KMS-11 (cell line): ENCODE measurements at regions not wholly inside any gene's neighbourhood (a gene's known extent, or its start where the extent isn't known, plus 50 kb on each side); places are given as distances from the start of the nearest gene placed in this dataset.

ENCODE experiments used
- H2AFZ ChIP-seq: fragments of 200-600 bp; sonication (generic); 2 replicates; pipeline ENCODE4 v1.6.1; 2016; ENCODE audit warnings: antibody characterized with exemption, mixed run types, low read depth
- H3K27ac ChIP-seq: fragments of 200-600 bp; sonication (generic); 2 replicates; pipeline ENCODE4 v1.6.1; 2016; ENCODE audit warnings: mild to moderate bottlenecking, mixed run types
- H3K27me3 ChIP-seq: fragments of 200-600 bp; sonication (generic); 2 replicates; pipeline ENCODE4 v1.6.1; 2017; ENCODE audit warnings: mild to moderate bottlenecking, low read depth, mixed run types, moderate library complexity; ENCODE audit not compliant: insufficient read depth
- H3K36me3 ChIP-seq: fragments of 200-600 bp; sonication (generic); 2 replicates; pipeline ENCODE4 v1.6.1; 2017; ENCODE audit warnings: mild to moderate bottlenecking, mixed run types; ENCODE audit not compliant: insufficient read depth
- H3K4me1 ChIP-seq: fragments of 200-600 bp; sonication (generic); 2 replicates; pipeline ENCODE4 v1.6.1; 2016; ENCODE audit warnings: mild to moderate bottlenecking, low read depth, mixed run types; ENCODE audit not compliant: poor library complexity, severe bottlenecking
- H3K4me2 ChIP-seq: fragments of 200-600 bp; sonication (generic); 2 replicates; pipeline ENCODE4 v1.7.0; 2016; ENCODE audit warnings: mild to moderate bottlenecking, mixed run types
- H3K4me3 ChIP-seq: fragments of 200-600 bp; sonication (generic); IDR thresholded peaks from 2 replicates; pipeline ENCODE4 v1.6.1; 2017; ENCODE audit warnings: low read depth, low read length, mixed read lengths; ENCODE audit not compliant: insufficient read depth
- H3K79me2 ChIP-seq: fragments of 200-600 bp; sonication (generic); 2 replicates; pipeline ENCODE4 v1.6.1; 2016; ENCODE audit warnings: low read depth, mixed run types; ENCODE audit not compliant: insufficient read depth
- H3K9ac ChIP-seq: fragments of 200-600 bp; sonication (generic); 2 replicates; pipeline ENCODE4 v1.6.1; 2016; ENCODE audit warnings: mild to moderate bottlenecking, mixed run types
- H4K20me1 ChIP-seq: fragments of 200-600 bp; sonication (generic); 2 replicates; pipeline ENCODE4 v1.6.1; 2016; ENCODE audit warnings: mild to moderate bottlenecking, mixed run types; ENCODE audit not compliant: insufficient read depth
- CTCF ChIP-seq: fragments of 200-600 bp; sonication (generic); conservative IDR thresholded peaks from 2 replicates; pipeline ENCODE4 v1.6.1; 2017; ENCODE audit warnings: low read depth, mild to moderate bottlenecking, antibody characterized with exemption, low read length, moderate library complexity, mixed read lengths

DNA sequence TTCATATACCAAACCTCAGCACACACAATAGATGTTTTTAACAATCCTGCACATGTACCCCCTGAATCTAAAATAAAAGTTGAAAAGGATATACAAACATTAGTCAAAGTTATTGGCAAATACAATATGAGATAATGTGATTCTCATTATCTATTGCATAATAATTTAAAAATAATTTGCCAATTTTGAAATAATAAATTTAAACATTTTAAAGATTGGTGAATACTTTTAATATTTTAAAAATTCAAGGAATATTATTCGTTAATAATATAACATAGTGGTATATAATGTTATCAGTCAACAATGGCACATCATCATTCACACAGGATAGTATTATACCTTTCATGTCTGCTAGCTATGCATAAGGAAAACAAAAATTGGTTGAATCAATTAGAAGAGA, 207.0 kb upstream of the SP8 start:
- Histone ChIP-seq H3K4me3 (no peak overlapping the region), H2AFZ (no peak overlapping the region), H3K79me2 (no peaks in the 10 kb centered on the region), H4K20me1 (no peaks in the 10 kb centered on the region), H3K4me1 (no peaks in the 10 kb centered on the region), H3K4me2 (no peak overlapping the region), H3K36me3 (no peaks in the 10 kb centered on the region), H3K27me3 (no peaks in the 10 kb centered on the region), H3K27ac (no peak overlapping the region), H3K9ac (no peak overlapping the region)
- TF ChIP-seq CTCF = no peak

DNA sequence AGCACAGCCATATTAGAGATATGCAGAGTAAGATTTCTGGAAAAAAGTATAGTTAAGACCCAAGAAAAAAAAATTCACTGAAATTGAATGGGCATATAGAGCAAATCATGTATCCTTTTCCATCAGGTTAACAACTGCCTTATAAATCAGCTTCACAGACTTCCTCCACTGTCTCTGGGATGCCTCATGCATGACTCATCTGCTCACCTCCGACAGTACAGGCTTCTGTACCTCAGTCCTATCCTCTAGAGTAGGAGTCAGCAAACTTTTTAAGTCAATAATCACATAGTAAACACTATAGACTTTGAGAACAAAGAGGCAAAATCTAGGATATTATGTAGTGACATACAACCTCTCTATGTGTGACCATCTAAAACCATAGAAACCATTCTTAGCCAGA, 211.6 kb upstream of the SP8 start:
- no peaks in the 10 kb centered on the region for H3K36me3 ChIP-seq
- H3K27ac ChIP-seq = no peak overlapping the region
- no peaks in the 10 kb centered on the region for H3K4me1 ChIP-seq
- no peak overlapping the region for H3K9ac ChIP-seq
- no peaks in the 10 kb centered on the region for H3K27me3 ChIP-seq
- no peak overlapping the region for H3K4me2 ChIP-seq
- no peak overlapping the region for H3K4me3 ChIP-seq
- TF ChIP-seq CTCF = no peak
- no peaks in the 10 kb centered on the region for H4K20me1 ChIP-seq
- no peaks in the 10 kb centered on the region for H3K79me2 ChIP-seq
- H2AFZ ChIP-seq = no peak overlapping the region

GRCh38 chr7:21011153-21011552, 224.5 kb upstream of the SP8 start:
- no peaks in the 10 kb centered on the region for H4K20me1 ChIP-seq
- no peak for TF ChIP-seq CTCF
- no peak overlapping the region for H3K4me3 ChIP-seq
- no peak overlapping the region for H3K4me2 ChIP-seq
- H3K4me1 ChIP-seq = no peaks in the 10 kb centered on the region
- H3K27me3 ChIP-seq = no peaks in the 10 kb centered on the region
- H3K36me3 ChIP-seq = no peaks in the 10 kb centered on the region
- no peak overlapping the region for H3K9ac ChIP-seq
- no peak overlapping the region for H3K27ac ChIP-seq
- no peak overlapping the region for H2AFZ ChIP-seq
- H3K79me2 ChIP-seq = no peaks in the 10 kb centered on the region

GRCh38 chr7:21013765-21014539, 227.3 kb upstream of the SP8 start:
- H3K9ac ChIP-seq = no peak overlapping the region
- TF ChIP-seq CTCF = no peak
- no peak overlapping the region for H3K4me2 ChIP-seq
- no peaks in the 10 kb centered on the region for H4K20me1 ChIP-seq
- no peaks in the 10 kb centered on the region for H3K27me3 ChIP-seq
- H3K27ac ChIP-seq = no peak overlapping the region
- no peaks in the 10 kb centered on the region for H3K36me3 ChIP-seq
- H3K79me2 ChIP-seq = no peaks in the 10 kb centered on the region
- no peaks in the 10 kb centered on the region for H3K4me1 ChIP-seq
- H2AFZ ChIP-seq = no peak overlapping the region
- H3K4me3 ChIP-seq = no peak overlapping the region
